GM12878 (cell line): ENCODE measurements at regions not wholly inside any gene's neighbourhood (a gene's known extent, or its start where the extent isn't known, plus 50 kb on each side); places are given as distances from the start of the nearest gene placed in this dataset.

Experiments
- ATAC-seq: fragments of 200-7000 bp; cut with Tn5 transposase; 3 replicates; pipeline ENCODE4 v1.9.1; 2020; ENCODE audit warnings: mild to moderate bottlenecking, moderate library complexity
- BruUV-seq: library from RNA; stranded (reverse); fragments of 400-500 nt; replicated peaks from 2 replicates; lab custom pipeline; 2021; lab: Mats Ljungman, UMichigan
- CTCF ChIA-PET: fragments of 300-600 bp; sonication (Branson Sonifier 250); formaldehyde crosslinking; extraction: SDS; loops from one replicate; lab custom pipeline; 2021; ENCODE audit warnings: inconsistent platforms; lab: Yijun Ruan, JAX
- POLR2A ChIA-PET: fragments of 350-600 bp; formaldehyde crosslinking; extraction: SDS; loops from one replicate; lab custom pipeline; 2021; ENCODE audit warnings: inconsistent platforms; lab: Charles Lee
- RAD21 ChIA-PET: fragments of 300-600 bp; sonication (Branson Sonifier 250); formaldehyde crosslinking; loops from one replicate; lab custom pipeline; 2023; ENCODE audit warnings: antibody characterized with exemption; ENCODE audit not compliant: unreplicated experiment; lab: Charles Lee
- SMC1A ChIA-PET: fragments of 300-600 bp; sonication (Branson Sonifier 250); formaldehyde crosslinking; loops from one replicate; lab custom pipeline; 2023; ENCODE audit not compliant: unreplicated experiment, uncharacterized antibody; lab: Charles Lee
- DNase-seq: peaks from one replicate; pipeline ENCODE4 v3.0.0-alpha.2; 2011; ENCODE audit warnings: low read depth, low spot score
- FAIRE-seq: peaks from 3 replicates; lab custom pipeline; 2011; peaks lifted over from hg19 to GRCh38; lab: Jason Lieb, UNC
- H2AFZ ChIP-seq: 2 replicates; pipeline ENCODE4 v1.6.0; 2011; ENCODE audit warnings: low read depth, low read length, control low read depth; ENCODE audit not compliant: control insufficient read depth
- H3K27ac ChIP-seq: 2 replicates; pipeline ENCODE4 v1.5.1; 2011; ENCODE audit warnings: control low read depth; ENCODE audit not compliant: control insufficient read depth, insufficient read depth
- H3K27me3 ChIP-seq, 2 experiments: replicated peaks in 1 of 2; 2 replicates each; pipeline versions ENCODE4 v1.6.0 to v1.6.1; 2011; ENCODE audit warnings: low read length in 1 of 2; ENCODE audit not compliant: control insufficient read depth in 2 of 2, insufficient read depth in 2 of 2
- H3K36me3 ChIP-seq, 2 experiments: 2 replicates each; pipeline ENCODE4 v1.5.1; 2011; ENCODE audit warnings: low read length in 1 of 2; ENCODE audit not compliant: control insufficient read depth in 2 of 2, insufficient read depth in 2 of 2
- H3K4me1 ChIP-seq: 2 replicates; pipeline ENCODE4 v1.6.1; 2011; ENCODE audit warnings: mild to moderate bottlenecking, low read length, moderate library complexity, mixed read lengths; ENCODE audit not compliant: control insufficient read depth, insufficient read depth
- H3K4me2 ChIP-seq: 2 replicates; pipeline ENCODE4 v1.6.0; 2011; ENCODE audit warnings: control low read depth; ENCODE audit not compliant: control insufficient read depth, insufficient read depth
- H3K4me3 ChIP-seq: fragments of 200-600 bp; sonication (generic); 2 replicates; pipeline ENCODE4 v1.5.1; 2016
- H3K79me2 ChIP-seq: 2 replicates; pipeline ENCODE4 v1.6.0; 2011; ENCODE audit warnings: low read length; ENCODE audit not compliant: control insufficient read depth, insufficient read depth
- H3K9ac ChIP-seq: 2 replicates; pipeline ENCODE4 v1.8.0; 2011; ENCODE audit warnings: low read length, control low read depth, mixed read lengths; ENCODE audit not compliant: control insufficient read depth, insufficient read depth
- H3K9me3 ChIP-seq: replicated peaks from 3 replicates; pipeline ENCODE4 v1.5.1; 2011; ENCODE audit warnings: mild to moderate bottlenecking, low read length; ENCODE audit not compliant: control insufficient read depth, insufficient read depth
- H4K20me1 ChIP-seq: 2 replicates; pipeline ENCODE4 v1.6.0; 2011; ENCODE audit not compliant: control insufficient read depth, insufficient read depth
- CEBPZ ChIP-seq: fragments of 150-350 bp; IDR thresholded peaks from 2 replicates; pipeline ENCODE4 v1.6.1; 2016; ENCODE audit warnings: low read depth, low read length
- CHD1 ChIP-seq: IDR thresholded peaks from 2 replicates; pipeline ENCODE4 v1.6.1; 2012; ENCODE audit warnings: low read depth, low read length, improper control_type of control experiment
- CTCF ChIP-seq, 3 experiments: IDR thresholded peaks in 2 of 3; conservative IDR thresholded peaks in 1 of 3; 2 replicates each; pipeline ENCODE4 v1.5.1; 2011; ENCODE audit warnings: low read depth in 3 of 3, low read length in 3 of 3, mild to moderate bottlenecking in 3 of 3, control low read depth in 2 of 3, moderate library complexity in 2 of 3, inconsistent platforms in 1 of 3, mixed read lengths in 1 of 3; ENCODE audit not compliant: control insufficient read depth in 2 of 3, insufficient read depth in 1 of 3; ENCODE audit errors: extremely low read depth in 1 of 3
- ELK1 ChIP-seq: IDR thresholded peaks from 2 replicates; pipeline ENCODE4 v1.6.1; 2012; ENCODE audit warnings: low read depth, low read length, improper control_type of control experiment
- GATAD2B ChIP-seq: fragments of 450-650 bp; conservative IDR thresholded peaks from 2 replicates; pipeline ENCODE4 v1.6.1; 2017; ENCODE audit warnings: low read depth, mild to moderate bottlenecking, moderate library complexity
- HCFC1 ChIP-seq: fragments of 150-350 bp; IDR thresholded peaks from 2 replicates; pipeline ENCODE4 v1.6.1; 2014; ENCODE audit warnings: low read length
- HDGF ChIP-seq: fragments of 450-650 bp; IDR thresholded peaks from 2 replicates; pipeline ENCODE4 v1.6.1; 2016; ENCODE audit warnings: antibody characterized with exemption
- MEF2B ChIP-seq: fragments of 450-650 bp; IDR thresholded peaks from 2 replicates; pipeline ENCODE4 v1.6.1; 2018; ENCODE audit warnings: mild to moderate bottlenecking, moderate library complexity; ENCODE audit not compliant: partially characterized antibody, poor library complexity, severe bottlenecking
- NR2C1 ChIP-seq: fragments of 450-650 bp; IDR thresholded peaks from 2 replicates; pipeline ENCODE4 v1.6.1; 2017; ENCODE audit warnings: antibody characterized with exemption, mild to moderate bottlenecking, moderate library complexity
- RB1 ChIP-seq: fragments of 450-650 bp; formaldehyde crosslinking; IDR thresholded peaks from 2 replicates; pipeline ENCODE4 v1.6.1; 2017; ENCODE audit warnings: mild to moderate bottlenecking, borderline replicate concordance
- RUNX3 ChIP-seq: IDR thresholded peaks from 2 replicates; pipeline ENCODE4 v1.6.1; 2012; ENCODE audit warnings: low read length, inconsistent platforms
- SP1 ChIP-seq: IDR thresholded peaks from one replicate; pipeline ENCODE4 v1.6.1; 2011; ENCODE audit warnings: low read depth, low read length
- SRF ChIP-seq, 2 experiments: IDR thresholded peaks; 2 replicates each; pipeline ENCODE4 v1.6.1; 2011; ENCODE audit warnings: low read depth in 2 of 2, low read length in 2 of 2, mild to moderate bottlenecking in 1 of 2, moderate library complexity in 1 of 2
- TARDBP ChIP-seq: IDR thresholded peaks from 2 replicates; pipeline ENCODE4 v1.6.1; 2016; ENCODE audit warnings: borderline replicate concordance
- WGBS: methylation state at CpG from one replicate; pipeline ENCODE4 v1.1.6; 2016; ENCODE audit warnings: low lambda C conversion rate; ENCODE audit not compliant: insufficient replicate concordance, insufficient coverage; ENCODE audit errors: missing lambda C conversion rate; 5-methylcytosine and 5-hydroxymethylcytosine counted together
- in situ Hi-C: fragments of 300-500 bp; cut with MboI; formaldehyde crosslinking; loops from 9 replicates; pipeline ENCODE4 v1.14.3; 2018; ENCODE audit warnings: mixed read lengths
- intact Hi-C: fragments of 100-400 bp; cut with micrococcal nuclease; formaldehyde crosslinking; loops from one replicate; pipeline ENCODE4 v1.14.2; 2022; ENCODE audit not compliant: unreplicated experiment

GRCh38 chrX:43211570-43211969, 433.6 kb upstream of the PPP1R2C start:
- no peak overlapping the region for H3K27ac ChIP-seq
- TF ChIP-seq SP1 (no peak), CHD1 (no peak), RUNX3 (no peak), TARDBP (no peak), NR2C1 (no peak), HCFC1 (no peak)
- ChIA-PET POLR2A (no interaction called here), SMC1A (no interaction called here), CTCF (no interaction called here), RAD21 (no interaction called here)
- ATAC-seq (no peak), FAIRE-seq (no peak), DNase-seq (no peak)
- H3K9me3 ChIP-seq = no peaks in the 10 kb centered on the region; the same call in 2 of the 3 replicates
- H2AFZ ChIP-seq = no peak overlapping the region
- intact Hi-C loops (no loop called here), in situ Hi-C loops (no loop called here)
- H4K20me1 ChIP-seq = no peaks in the 10 kb centered on the region
- H3K4me3 ChIP-seq = no peak overlapping the region
- no peak overlapping the region for H3K9ac ChIP-seq
- H3K4me2 ChIP-seq = no peak overlapping the region
- H3K4me1 ChIP-seq = no peaks in the 10 kb centered on the region
- no peaks in the 10 kb centered on the region for H3K27me3 ChIP-seq
- H3K79me2 ChIP-seq = no peaks in the 10 kb centered on the region
- no TSS peak for BruUV-seq
- no peaks in the 10 kb centered on the region for H3K36me3 ChIP-seq

- Histone ChIP-seq H4K20me1 (no peaks in the 10 kb centered on the region), H3K9ac (no peak overlapping the region), H3K9me3 (no peaks in the 10 kb centered on the region), H3K4me1 (no peaks in the 10 kb centered on the region), H3K4me2 (no peak overlapping the region), H2AFZ (no peak overlapping the region), H3K36me3 (no peaks in the 10 kb centered on the region), H3K27me3 (no peaks in the 10 kb centered on the region), H3K4me3 (no peak overlapping the region), H3K27ac (no peak overlapping the region), H3K79me2 (no peaks in the 10 kb centered on the region)
- FAIRE-seq (no peak), ATAC-seq (no peak), DNase-seq (no peak)
- RAD21 ChIA-PET = no interaction called here
- POLR2A ChIA-PET = no interaction called here
- in situ Hi-C loops = no loop called here
- 0% methylated on average over 2 of the region's 2 CpGs for WGBS
- CTCF ChIA-PET = no interaction called here
- intact Hi-C loops = no loop called here
- SMC1A ChIA-PET = no interaction called here
- no TSS peak for BruUV-seq
- TF ChIP-seq HDGF (no peak), SRF (IDR thresholded peaks at IDR 0.05; ENCODE audit: low read depth in 2 of 2, low read length in 2 of 2) (no peak), MEF2B (no peak), CTCF (IDR thresholded peaks at IDR 0.05 in 2 of 3, conservative IDR thresholded peaks at IDR 0.05 in 1 of 3; ENCODE audit: control insufficient read depth in 2 of 3, extremely low read depth in 1 of 3, insufficient read depth in 1 of 3, low read depth in 3 of 3, low read length in 3 of 3) (no peak), RB1 (no peak), CEBPZ (no peak), GATAD2B (no peak), ELK1 (no peak)
Measured at GRCh38 chrX:43218198-43218597, 437.9 kb upstream of the MAOA start.
